ENCODE measurements at regions not wholly inside any gene's neighbourhood (a gene's known extent, or its start where the extent isn't known, plus 50 kb on each side); places are given as distances from the start of the nearest gene placed in this dataset.

DNA sequence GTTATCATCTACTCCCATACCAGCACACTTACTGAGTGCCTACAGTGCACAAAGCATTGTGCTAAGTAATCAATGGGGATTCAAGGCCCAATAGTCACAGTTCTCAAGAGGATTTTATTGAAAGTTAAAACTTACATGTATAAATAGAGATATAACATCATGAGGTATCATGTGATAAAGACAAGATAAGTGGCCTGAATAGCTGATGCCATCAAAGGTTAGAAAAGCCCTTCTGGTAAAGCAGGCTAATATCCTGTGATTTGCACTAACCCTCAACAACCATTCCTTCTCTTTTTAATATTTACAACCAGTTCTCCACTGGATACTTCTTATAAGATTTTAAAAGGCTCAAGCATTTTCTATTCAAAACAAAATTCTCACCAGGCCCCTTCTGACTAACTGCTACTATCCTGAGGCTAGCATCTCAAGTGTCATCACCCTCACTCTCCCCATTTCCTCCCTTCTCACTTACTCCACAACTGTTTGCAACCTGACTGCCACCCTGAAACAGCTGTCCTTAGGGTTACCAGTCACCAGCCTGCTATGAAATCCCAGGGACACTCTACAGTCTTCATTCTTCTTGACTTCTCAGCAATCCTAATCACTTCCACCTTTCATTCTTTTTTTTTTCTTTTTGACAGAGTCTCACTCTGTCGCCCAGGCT lies 377.9 kb downstream of the ENC1 start:
- TF ChIP-seq, protein P1, sequence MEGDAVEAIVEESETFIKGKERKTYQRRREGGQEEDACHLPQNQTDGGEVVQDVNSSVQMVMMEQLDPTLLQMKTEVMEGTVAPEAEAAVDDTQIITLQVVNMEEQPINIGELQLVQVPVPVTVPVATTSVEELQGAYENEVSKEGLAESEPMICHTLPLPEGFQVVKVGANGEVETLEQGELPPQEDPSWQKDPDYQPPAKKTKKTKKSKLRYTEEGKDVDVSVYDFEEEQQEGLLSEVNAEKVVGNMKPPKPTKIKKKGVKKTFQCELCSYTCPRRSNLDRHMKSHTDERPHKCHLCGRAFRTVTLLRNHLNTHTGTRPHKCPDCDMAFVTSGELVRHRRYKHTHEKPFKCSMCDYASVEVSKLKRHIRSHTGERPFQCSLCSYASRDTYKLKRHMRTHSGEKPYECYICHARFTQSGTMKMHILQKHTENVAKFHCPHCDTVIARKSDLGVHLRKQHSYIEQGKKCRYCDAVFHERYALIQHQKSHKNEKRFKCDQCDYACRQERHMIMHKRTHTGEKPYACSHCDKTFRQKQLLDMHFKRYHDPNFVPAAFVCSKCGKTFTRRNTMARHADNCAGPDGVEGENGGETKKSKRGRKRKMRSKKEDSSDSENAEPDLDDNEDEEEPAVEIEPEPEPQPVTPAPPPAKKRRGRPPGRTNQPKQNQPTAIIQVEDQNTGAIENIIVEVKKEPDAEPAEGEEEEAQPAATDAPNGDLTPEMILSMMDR (conservative IDR thresholded peaks at IDR 0.05; ENCODE audit: low read length): no peak
- TF ChIP-seq EZH2phosphoT487 (IDR thresholded peaks at IDR 0.05; ENCODE audit: borderline replicate concordance): no peak

All from Loucy (cell line).